ENCODE measurements at regions not wholly inside any gene's neighbourhood (a gene's known extent, or its start where the extent isn't known, plus 50 kb on each side); places are given as distances from the start of the nearest gene placed in this dataset.
"Not testable (repeated sequence)": the region's sequence is repeated elsewhere in the genome, so short reads cannot be mapped to it uniquely, and the experiment has no call there.

GRCh38 chr10:78443900-78444571 lies 410.4 kb downstream of the RPS24 start:
- Histone ChIP-seq H3K4me3 (no peak overlapping the region), H3K4me1 (peaks cover 8% of the 10 kb centered on the region), H3K36me3 (ENCODE audit: low read depth, missing control alignments) (no peaks in the 10 kb centered on the region), H3K9me3 (no peaks in the 10 kb centered on the region), H3K27ac (no peak overlapping the region), H3K27me3 (no peaks in the 10 kb centered on the region)
- TF ChIP-seq, protein P1, sequence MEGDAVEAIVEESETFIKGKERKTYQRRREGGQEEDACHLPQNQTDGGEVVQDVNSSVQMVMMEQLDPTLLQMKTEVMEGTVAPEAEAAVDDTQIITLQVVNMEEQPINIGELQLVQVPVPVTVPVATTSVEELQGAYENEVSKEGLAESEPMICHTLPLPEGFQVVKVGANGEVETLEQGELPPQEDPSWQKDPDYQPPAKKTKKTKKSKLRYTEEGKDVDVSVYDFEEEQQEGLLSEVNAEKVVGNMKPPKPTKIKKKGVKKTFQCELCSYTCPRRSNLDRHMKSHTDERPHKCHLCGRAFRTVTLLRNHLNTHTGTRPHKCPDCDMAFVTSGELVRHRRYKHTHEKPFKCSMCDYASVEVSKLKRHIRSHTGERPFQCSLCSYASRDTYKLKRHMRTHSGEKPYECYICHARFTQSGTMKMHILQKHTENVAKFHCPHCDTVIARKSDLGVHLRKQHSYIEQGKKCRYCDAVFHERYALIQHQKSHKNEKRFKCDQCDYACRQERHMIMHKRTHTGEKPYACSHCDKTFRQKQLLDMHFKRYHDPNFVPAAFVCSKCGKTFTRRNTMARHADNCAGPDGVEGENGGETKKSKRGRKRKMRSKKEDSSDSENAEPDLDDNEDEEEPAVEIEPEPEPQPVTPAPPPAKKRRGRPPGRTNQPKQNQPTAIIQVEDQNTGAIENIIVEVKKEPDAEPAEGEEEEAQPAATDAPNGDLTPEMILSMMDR (IDR thresholded peaks at IDR 0.05): no peak
- TF ChIP-seq POLR2A (IDR thresholded peaks at IDR 0.05): no peak
- no peak for DNase-seq
- 64 to 66% methylated on average over 11 of the region's 11 CpGs for WGBS, 2 donors
- intact Hi-C loops (cut with DNase I; ENCODE audit: low total_unique reads): no loop called here

GRCh38 chr10:78444741-78445140 lies 411.1 kb downstream of the RPS24 start:
- 85 to 87% methylated on average over 4 of the region's 4 CpGs for WGBS, 2 donors
- H3K4me3 ChIP-seq; H3K36me3 ChIP-seq (ENCODE audit: low read depth, missing control alignments); intact Hi-C loops (cut with DNase I; ENCODE audit: low total_unique reads); DNase-seq; H3K27me3 ChIP-seq; H3K27ac ChIP-seq; H3K4me1 ChIP-seq; H3K9me3 ChIP-seq: not testable (repeated sequence)

DNA sequence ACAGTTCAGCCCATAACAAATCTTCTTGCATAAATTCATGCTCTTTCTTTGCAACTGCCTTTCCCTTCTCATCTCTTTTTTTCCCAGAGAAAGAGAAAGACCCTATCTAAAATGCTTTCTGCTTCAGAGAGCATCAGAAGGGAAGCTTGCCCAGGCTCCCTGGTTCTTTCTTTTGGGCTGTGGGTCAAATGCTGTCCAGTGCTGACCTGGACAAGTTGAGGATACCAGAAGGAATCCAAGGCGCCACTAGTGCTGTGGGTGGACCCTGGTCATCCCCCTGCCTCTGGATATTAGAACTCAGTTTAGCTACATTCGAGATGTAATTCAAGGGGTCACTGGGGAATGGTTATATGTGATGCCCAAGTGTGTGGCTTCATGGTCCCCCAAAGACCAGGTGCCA lies 411.6 kb downstream of the RPS24 start:
- Histone ChIP-seq H3K27me3 (no peaks in the 10 kb centered on the region), H3K4me3 (no peak overlapping the region), H3K4me1 (peaks cover 8% of the 10 kb centered on the region), H3K9me3 (no peaks in the 10 kb centered on the region), H3K36me3 (ENCODE audit: low read depth, missing control alignments) (no peaks in the 10 kb centered on the region), H3K27ac (no peak overlapping the region)
- no peak for DNase-seq
- WGBS, 2 donors: 80 to 84% methylated on average over 2 of the region's 2 CpGs
- TF ChIP-seq POLR2A (IDR thresholded peaks at IDR 0.05): no peak
- TF ChIP-seq, protein P1 (IDR thresholded peaks at IDR 0.05): no peak
- intact Hi-C loops (cut with DNase I; ENCODE audit: low total_unique reads): no loop called here

GRCh38 chr10:78448470-78448869 lies 414.8 kb downstream of the RPS24 start:
- Histone ChIP-seq H3K4me3 (no peak overlapping the region), H3K4me1 (peaks cover 11% of the 10 kb centered on the region), H3K27me3 (no peaks in the 10 kb centered on the region), H3K27ac (no peak overlapping the region), H3K9me3 (no peaks in the 10 kb centered on the region), H3K36me3 (ENCODE audit: low read depth, missing control alignments) (no peaks in the 10 kb centered on the region)
- intact Hi-C loops (cut with DNase I; ENCODE audit: low total_unique reads): no loop called here
- TF ChIP-seq, protein P1 (IDR thresholded peaks at IDR 0.05): no peak
- TF ChIP-seq POLR2A (IDR thresholded peaks at IDR 0.05): no peak
- 85 to 91% methylated on average over 4 of the region's 4 CpGs for WGBS, 2 donors
- no peak for DNase-seq

GRCh38 chr10:78448994-78449418 lies 415.3 kb downstream of the RPS24 start:
- Histone ChIP-seq H3K36me3 (ENCODE audit: low read depth, missing control alignments) (no peaks in the 10 kb centered on the region), H3K27ac (no peak overlapping the region), H3K9me3 (no peaks in the 10 kb centered on the region), H3K4me3 (no peak overlapping the region), H3K4me1 (peaks cover 8% of the 10 kb centered on the region), H3K27me3 (no peaks in the 10 kb centered on the region)
- no peak for DNase-seq
- no peak for TF ChIP-seq POLR2A (IDR thresholded peaks at IDR 0.05)
- intact Hi-C loops (cut with DNase I; ENCODE audit: low total_unique reads): no loop called here
- 88 to 98% methylated on average over 2 of the region's 2 CpGs for WGBS, 2 donors

- Histone ChIP-seq H3K9me3 (no peaks in the 10 kb centered on the region), H3K27ac (no peak overlapping the region), H3K27me3 (no peaks in the 10 kb centered on the region), H3K4me1 (peaks cover 8% of the 10 kb centered on the region), H3K4me3 (no peak overlapping the region), H3K36me3 (ENCODE audit: low read depth, missing control alignments) (no peaks in the 10 kb centered on the region)
- DNase-seq: no peak
- TF ChIP-seq POLR2A (IDR thresholded peaks at IDR 0.05): no peak
- TF ChIP-seq, protein P1 (IDR thresholded peaks at IDR 0.05): no peak
- WGBS, 2 donors: 88 to 94% methylated on average over 4 of the region's 4 CpGs
- intact Hi-C loops (cut with DNase I; ENCODE audit: low total_unique reads): no loop called here
Observed at GRCh38 chr10:78449554-78449953, 415.9 kb downstream of the RPS24 start.

Data from testis (tissue), 2 donors.